ENCODE measurements at regions not wholly inside any gene's neighbourhood (a gene's known extent, or its start where the extent isn't known, plus 50 kb on each side); places are given as distances from the start of the nearest gene placed in this dataset.
"Not testable (repeated sequence)": the region's sequence is repeated elsewhere in the genome, so short reads cannot be mapped to it uniquely, and the experiment has no call there.

DNA sequence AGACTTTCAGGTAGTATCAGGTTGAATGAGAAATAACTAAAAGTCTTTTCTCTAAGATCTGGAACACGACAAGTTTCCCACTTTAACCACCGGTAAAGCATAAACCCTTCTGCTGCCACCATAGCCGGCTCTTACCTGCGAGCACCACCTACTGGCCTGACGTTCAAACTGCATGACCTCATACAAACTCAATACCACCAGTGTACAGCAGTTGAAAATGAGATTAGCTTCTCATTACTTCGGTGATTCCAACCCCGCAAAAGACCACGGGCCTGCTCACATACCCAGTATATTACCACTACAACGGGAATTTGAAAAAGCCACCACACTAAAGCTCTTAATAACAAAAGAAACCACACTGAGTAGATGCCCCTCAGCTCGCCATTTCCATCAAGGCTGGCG is 1238.6 kb downstream of the TMEM121 start:
- H3K9me3 ChIP-seq (ENCODE audit: low read depth, low read length, poor library complexity, severe bottlenecking); H3K36me3 ChIP-seq (ENCODE audit: insufficient read depth, low read length, poor library complexity, severe bottlenecking); H3K4me1 ChIP-seq (ENCODE audit: insufficient read depth, low read length, poor library complexity, severe bottlenecking); DNase-seq (ENCODE audit: low spot score); CTCF ChIA-PET; H3K4me3 ChIP-seq (ENCODE audit: low read depth, low read length, poor library complexity, severe bottlenecking); POLR2A ChIA-PET (ENCODE audit: low non-redundant PET); H3K27ac ChIP-seq (ENCODE audit: low read depth, low read length, poor library complexity, severe bottlenecking); H3K27me3 ChIP-seq (replicated peaks; ENCODE audit: insufficient read depth, low read depth, low read length, poor library complexity); intact Hi-C loops (cut with micrococcal nuclease; ENCODE audit: unreplicated experiment); BruUV-seq (replicated peaks): not testable (repeated sequence)
- TF ChIP-seq, protein P1, sequence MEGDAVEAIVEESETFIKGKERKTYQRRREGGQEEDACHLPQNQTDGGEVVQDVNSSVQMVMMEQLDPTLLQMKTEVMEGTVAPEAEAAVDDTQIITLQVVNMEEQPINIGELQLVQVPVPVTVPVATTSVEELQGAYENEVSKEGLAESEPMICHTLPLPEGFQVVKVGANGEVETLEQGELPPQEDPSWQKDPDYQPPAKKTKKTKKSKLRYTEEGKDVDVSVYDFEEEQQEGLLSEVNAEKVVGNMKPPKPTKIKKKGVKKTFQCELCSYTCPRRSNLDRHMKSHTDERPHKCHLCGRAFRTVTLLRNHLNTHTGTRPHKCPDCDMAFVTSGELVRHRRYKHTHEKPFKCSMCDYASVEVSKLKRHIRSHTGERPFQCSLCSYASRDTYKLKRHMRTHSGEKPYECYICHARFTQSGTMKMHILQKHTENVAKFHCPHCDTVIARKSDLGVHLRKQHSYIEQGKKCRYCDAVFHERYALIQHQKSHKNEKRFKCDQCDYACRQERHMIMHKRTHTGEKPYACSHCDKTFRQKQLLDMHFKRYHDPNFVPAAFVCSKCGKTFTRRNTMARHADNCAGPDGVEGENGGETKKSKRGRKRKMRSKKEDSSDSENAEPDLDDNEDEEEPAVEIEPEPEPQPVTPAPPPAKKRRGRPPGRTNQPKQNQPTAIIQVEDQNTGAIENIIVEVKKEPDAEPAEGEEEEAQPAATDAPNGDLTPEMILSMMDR (conservative IDR thresholded peaks at IDR 0.05; ENCODE audit: low read depth, low read length): peak; percentile 55; the same call in 1 of the 2 replicates

DNA sequence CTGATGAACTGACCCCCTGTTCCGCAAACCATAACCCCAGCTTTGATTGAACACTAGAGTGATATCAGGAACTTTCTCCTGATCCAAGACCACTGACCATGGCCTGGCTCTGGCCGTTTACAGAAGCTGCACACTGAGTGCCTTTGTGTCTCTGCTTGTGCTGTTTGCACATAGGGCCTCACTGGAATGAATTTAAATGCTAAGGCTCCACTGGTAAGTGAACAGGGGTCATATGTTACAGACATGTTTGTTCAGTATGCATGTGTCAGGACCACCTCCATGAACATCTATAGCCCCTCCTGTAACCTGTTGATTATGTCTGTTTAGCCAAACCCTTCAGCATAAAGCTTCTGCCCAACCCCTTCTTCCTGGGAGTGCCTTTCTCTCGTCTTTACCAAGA is 1239.8 kb downstream of the TMEM121 start:
- intact Hi-C loops (cut with micrococcal nuclease; ENCODE audit: unreplicated experiment): no loop called here
- H3K27me3 ChIP-seq (replicated peaks; ENCODE audit: insufficient read depth, low read depth, low read length, poor library complexity): no peaks in the 10 kb centered on the region
- ChIA-PET CTCF (interaction anchor here (0.6 to 0.7 kb wide), 2 partner anchors 115 to 180 kb away, joined by 3 read pairs; no protein-coding TSS in a partner anchor), POLR2A (ENCODE audit: low non-redundant PET) (no interaction called here)
- DNase-seq (ENCODE audit: low spot score): no peak
- H3K4me1 ChIP-seq (ENCODE audit: insufficient read depth, low read length, poor library complexity, severe bottlenecking): no peaks in the 10 kb centered on the region
- no peak overlapping the region for H3K27ac ChIP-seq (ENCODE audit: low read depth, low read length, poor library complexity, severe bottlenecking)
- no peak for TF ChIP-seq EZH2 (IDR thresholded peaks at IDR 0.05; ENCODE audit: borderline replicate concordance, low read depth, low read length, poor library complexity, severe bottlenecking)
- TF ChIP-seq, protein P1 (conservative IDR thresholded peaks at IDR 0.05; ENCODE audit: low read depth, low read length): no peak
- no peaks in the 10 kb centered on the region for H3K36me3 ChIP-seq (ENCODE audit: insufficient read depth, low read length, poor library complexity, severe bottlenecking)
- BruUV-seq (replicated peaks): no TSS peak
- H3K9me3 ChIP-seq (ENCODE audit: low read depth, low read length, poor library complexity, severe bottlenecking): no peaks in the 10 kb centered on the region
- H3K4me3 ChIP-seq (ENCODE audit: low read depth, low read length, poor library complexity, severe bottlenecking): no peak overlapping the region

DNA sequence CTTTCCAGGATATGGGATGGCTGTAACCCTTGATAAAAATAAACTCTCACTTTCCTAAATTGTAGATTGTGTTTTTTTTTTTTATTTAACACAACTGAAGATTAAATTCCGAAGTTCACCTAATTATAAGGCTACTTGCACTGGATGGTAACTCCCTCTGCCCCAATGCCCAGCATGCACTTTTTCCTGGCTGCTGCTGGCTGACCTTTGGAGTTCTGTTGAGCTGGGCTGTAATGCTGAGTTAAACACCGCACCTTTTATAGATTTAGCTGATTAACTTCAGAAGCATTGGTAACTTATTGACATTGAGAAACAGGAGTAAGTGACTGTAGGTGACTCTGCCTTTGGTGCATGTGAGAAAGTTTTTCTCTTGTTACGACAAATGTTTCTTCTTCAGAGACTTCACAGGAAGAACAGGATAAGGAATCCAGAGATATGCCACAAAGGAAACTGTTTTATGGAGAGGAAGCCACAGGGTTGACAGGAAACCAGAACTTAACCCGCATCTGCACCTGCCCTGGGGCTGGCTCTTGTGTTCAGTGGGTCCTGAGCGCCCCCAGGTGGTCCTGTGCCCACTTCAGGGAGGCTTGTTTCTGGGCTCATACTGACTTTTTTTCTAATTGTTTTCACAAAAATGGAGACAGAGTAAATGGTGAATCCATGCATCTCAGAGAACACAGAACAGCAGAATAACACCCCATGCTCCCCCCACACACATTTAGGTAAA is 1240.3 kb downstream of the TMEM121 start:
- H3K36me3 ChIP-seq (ENCODE audit: insufficient read depth, low read length, poor library complexity, severe bottlenecking); POLR2A ChIA-PET (ENCODE audit: low non-redundant PET); H3K27ac ChIP-seq (ENCODE audit: low read depth, low read length, poor library complexity, severe bottlenecking); H3K4me1 ChIP-seq (ENCODE audit: insufficient read depth, low read length, poor library complexity, severe bottlenecking); H3K9me3 ChIP-seq (ENCODE audit: low read depth, low read length, poor library complexity, severe bottlenecking); BruUV-seq (replicated peaks); intact Hi-C loops (cut with micrococcal nuclease; ENCODE audit: unreplicated experiment); H3K27me3 ChIP-seq (replicated peaks; ENCODE audit: insufficient read depth, low read depth, low read length, poor library complexity); H3K4me3 ChIP-seq (ENCODE audit: low read depth, low read length, poor library complexity, severe bottlenecking): not testable (repeated sequence)
- CTCF ChIA-PET: interaction anchor here (0.6 to 0.7 kb wide), 2 partner anchors 114 to 180 kb away, joined by 3 read pairs; no protein-coding TSS in a partner anchor
- TF ChIP-seq, protein P1 (conservative IDR thresholded peaks at IDR 0.05; ENCODE audit: low read depth, low read length): 0 out of 2 replicates have a peak, but pooled peaks have one; percentile 26
- DNase-seq (ENCODE audit: low spot score): peak; percentile 38

DNA sequence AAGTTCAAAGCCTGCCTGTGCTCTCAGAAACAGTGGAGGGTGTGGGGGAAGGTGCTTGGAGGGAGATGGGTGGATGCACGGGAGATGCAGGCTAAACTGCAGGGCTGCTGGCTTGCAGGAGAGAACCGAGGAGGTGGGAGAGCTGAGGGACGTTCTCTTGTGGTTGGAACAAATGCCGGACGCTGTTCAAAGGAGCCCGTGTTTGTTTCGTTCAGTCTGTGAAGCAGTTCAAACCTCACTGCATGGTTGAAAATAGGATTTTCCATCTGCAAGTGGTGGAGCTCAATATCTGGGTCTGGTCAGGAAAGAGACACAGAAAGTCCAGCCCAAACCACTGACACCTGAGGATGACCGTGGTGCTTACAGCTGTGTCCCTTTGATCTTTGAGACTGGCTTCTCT is 1241.8 kb downstream of the TMEM121 start:
- POLR2A ChIA-PET (ENCODE audit: low non-redundant PET); H3K4me3 ChIP-seq (ENCODE audit: low read depth, low read length, poor library complexity, severe bottlenecking); CTCF ChIA-PET; H3K27ac ChIP-seq (ENCODE audit: low read depth, low read length, poor library complexity, severe bottlenecking); H3K27me3 ChIP-seq (replicated peaks; ENCODE audit: insufficient read depth, low read depth, low read length, poor library complexity); H3K36me3 ChIP-seq (ENCODE audit: insufficient read depth, low read length, poor library complexity, severe bottlenecking); H3K4me1 ChIP-seq (ENCODE audit: insufficient read depth, low read length, poor library complexity, severe bottlenecking); H3K9me3 ChIP-seq (ENCODE audit: low read depth, low read length, poor library complexity, severe bottlenecking); DNase-seq (ENCODE audit: low spot score); intact Hi-C loops (cut with micrococcal nuclease; ENCODE audit: unreplicated experiment); BruUV-seq (replicated peaks): not testable (repeated sequence)

DNA sequence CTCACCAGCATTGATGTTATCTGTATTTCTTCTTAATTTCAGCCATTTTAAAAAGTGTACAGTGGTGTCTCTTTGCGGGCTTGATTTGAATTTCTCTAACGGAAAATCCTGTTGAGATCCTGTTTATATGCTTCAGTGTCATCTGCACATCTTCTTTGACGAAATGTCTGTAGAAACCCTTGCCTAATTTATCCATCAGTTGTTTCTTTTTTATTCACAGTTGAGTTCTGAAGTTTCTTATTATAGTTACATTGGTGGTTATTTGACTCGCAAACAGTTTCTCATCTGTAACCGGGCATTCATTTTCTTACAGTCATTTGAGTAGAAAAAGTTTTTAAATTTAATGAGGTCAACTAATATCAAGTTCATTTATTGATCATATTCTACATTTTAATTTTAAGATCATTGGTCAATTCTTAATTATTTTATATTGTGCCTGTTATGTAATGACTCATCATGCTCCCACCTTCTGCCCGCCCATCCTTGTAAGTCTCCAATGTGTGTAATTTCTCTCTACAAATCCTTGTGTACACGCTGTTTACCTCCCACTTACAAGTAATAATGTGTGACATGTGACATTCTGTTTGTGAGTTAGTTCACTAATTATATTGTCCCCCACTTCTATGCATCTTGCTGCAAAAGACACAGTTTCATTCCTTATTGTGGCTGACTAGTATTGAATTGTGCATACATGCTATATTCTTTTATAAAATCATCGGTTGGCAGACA is 1242.8 kb downstream of the TMEM121 start:
- H3K36me3 ChIP-seq (ENCODE audit: insufficient read depth, low read length, poor library complexity, severe bottlenecking); H3K4me1 ChIP-seq (ENCODE audit: insufficient read depth, low read length, poor library complexity, severe bottlenecking); CTCF ChIA-PET; POLR2A ChIA-PET (ENCODE audit: low non-redundant PET); H3K27ac ChIP-seq (ENCODE audit: low read depth, low read length, poor library complexity, severe bottlenecking); H3K27me3 ChIP-seq (replicated peaks; ENCODE audit: insufficient read depth, low read depth, low read length, poor library complexity); BruUV-seq (replicated peaks); DNase-seq (ENCODE audit: low spot score); intact Hi-C loops (cut with micrococcal nuclease; ENCODE audit: unreplicated experiment); H3K4me3 ChIP-seq (ENCODE audit: low read depth, low read length, poor library complexity, severe bottlenecking); H3K9me3 ChIP-seq (ENCODE audit: low read depth, low read length, poor library complexity, severe bottlenecking): not testable (repeated sequence)
